ENCODE measurements at regions not wholly inside any gene's neighbourhood (a gene's known extent, or its start where the extent isn't known, plus 50 kb on each side); places are given as distances from the start of the nearest gene placed in this dataset.

- DNase-seq (no peak), ATAC-seq (no peak)
- Histone ChIP-seq H3K4me3 (no peak overlapping the region), H3K9me3 (no peaks in the 10 kb centered on the region), H3K27ac (no peak overlapping the region), H3K36me3 (no peaks in the 10 kb centered on the region), H3K27me3 (peaks cover 0 to 18% (median 4%) of the 10 kb centered on the region in 9 donors), H3K4me1 (no peaks in the 10 kb centered on the region)
- TF ChIP-seq POLR2A (IDR thresholded peaks at IDR 0.05): no peak
- no peak for TF ChIP-seq CTCF (IDR thresholded peaks at IDR 0.05)
- intact Hi-C loops (cut with DNase I): no loop called here
- WGBS, 4 donors: 82 to 90% (median 84%) methylated on average over 7 of the region's 7 CpGs
Observed at GRCh38 chr10:123485341-123485960, 180.7 kb upstream of the GPR26 start.

- Histone ChIP-seq H3K36me3 (no peaks in the 10 kb centered on the region), H3K9me3 (no peaks in the 10 kb centered on the region), H3K27ac (no peak overlapping the region), H3K4me3 (no peak overlapping the region), H3K27me3 (peaks cover 0 to 34% (median 4%) of the 10 kb centered on the region in 9 donors), H3K4me1 (no peaks in the 10 kb centered on the region)
- no peak for DNase-seq
- TF ChIP-seq POLR2A (IDR thresholded peaks at IDR 0.05): no peak
- TF ChIP-seq CTCF (IDR thresholded peaks at IDR 0.05): no peak
- intact Hi-C loops (cut with DNase I): no loop called here
- ATAC-seq: no peak
- 66 to 76% (median 68%) methylated on average over 4 of the region's 4 CpGs for WGBS, 4 donors
Observed at GRCh38 chr10:123488436-123488835, 177.7 kb upstream of the GPR26 start.

GRCh38 chr10:123491364-123491763 lies 174.8 kb upstream of the GPR26 start:
- no peak for ATAC-seq
- Histone ChIP-seq H3K27me3 (peaks cover 0 to 34% (median 4%) of the 10 kb centered on the region in 9 donors), H3K9me3 (no peaks in the 10 kb centered on the region), H3K4me3 (no peak overlapping the region), H3K36me3 (no peaks in the 10 kb centered on the region), H3K4me1 (no peaks in the 10 kb centered on the region), H3K27ac (no peak overlapping the region)
- no peak for DNase-seq
- TF ChIP-seq CTCF (IDR thresholded peaks at IDR 0.05) (no peak), POLR2A (IDR thresholded peaks at IDR 0.05) (no peak)
- intact Hi-C loops (cut with DNase I): no loop called here
- WGBS, 4 donors: 69 to 77% (median 71%) methylated on average over 6 of the region's 6 CpGs

GRCh38 chr10:123492016-123492415 lies 174.1 kb upstream of the GPR26 start:
- TF ChIP-seq CTCF (IDR thresholded peaks at IDR 0.05): no peak
- TF ChIP-seq POLR2A (IDR thresholded peaks at IDR 0.05): no peak
- intact Hi-C loops (cut with DNase I): no loop called here
- no peaks in the 10 kb centered on the region for H3K4me1 ChIP-seq
- H3K27ac ChIP-seq: no peak overlapping the region
- 43 to 52% (median 48%) methylated on average over 14 of the region's 14 CpGs for WGBS, 4 donors
- no peak overlapping the region for H3K4me3 ChIP-seq
- no peak for DNase-seq
- H3K9me3 ChIP-seq: no peaks in the 10 kb centered on the region
- H3K36me3 ChIP-seq: no peaks in the 10 kb centered on the region
- no peak for ATAC-seq
- H3K27me3 ChIP-seq: peaks cover 0 to 36% (median 4%) of the 10 kb centered on the region in 9 donors
